Activated CD8-positive, alpha-beta memory T cell treated with anti-CD3 and anti-CD28 coated beads for 36 hours (primary cell): ENCODE measurements at regions not wholly inside any gene's neighbourhood (a gene's known extent, or its start where the extent isn't known, plus 50 kb on each side); places are given as distances from the start of the nearest gene placed in this dataset.

ENCODE experiments used
- CTCF ChIA-PET: fragments of 350-600 bp; sonication (Branson Sonifier 250); formaldehyde crosslinking; loops from one replicate; lab custom pipeline; 2021; ENCODE audit warnings: antibody characterized with exemption; lab: Charles Lee
- POLR2A ChIA-PET: fragments of 350-600 bp; sonication (Branson Sonifier 250); formaldehyde crosslinking; loops from one replicate; lab custom pipeline; 2021; ENCODE audit warnings: antibody characterized with exemption; lab: Charles Lee

- ChIA-PET POLR2A (no interaction called here), CTCF (no interaction called here)
These were observed 102.7 kb upstream of the CARMIL1 start for GRCh38 chr6:25176466-25176865.

GRCh38 chr6:25177500-25178028, 101.6 kb upstream of the CARMIL1 start:
- ChIA-PET CTCF (no interaction called here), POLR2A (no interaction called here)

GRCh38 chr6:25178336-25179035, 100.7 kb upstream of the CARMIL1 start:
- CTCF ChIA-PET = interaction anchor here (1.4 kb wide), 1 partner anchor 16 kb away, joined by 4 read pairs; no protein-coding TSS in a partner anchor
- POLR2A ChIA-PET = interaction anchor here (1.1 kb wide), 1 partner anchor 40 kb away, joined by 7 read pairs; no protein-coding TSS in a partner anchor

GRCh38 chr6:25179051-25179778, 100.0 kb upstream of the CARMIL1 start:
- POLR2A ChIA-PET = interaction anchor here (1.1 kb wide), 1 partner anchor 41 kb away, joined by 7 read pairs; no protein-coding TSS in a partner anchor

GRCh38 chr6:25180630-25181349, 98.4 kb upstream of the CARMIL1 start:
- POLR2A ChIA-PET = no interaction called here

More at GRCh38 chr6:25179051-25179778, 100.0 kb upstream of the CARMIL1 start:
- CTCF ChIA-PET = interaction anchor here (1.4 kb wide), 1 partner anchor 15 kb away, joined by 4 read pairs; no protein-coding TSS in a partner anchor

GRCh38 chr6:25181350-25181724, 97.8 kb upstream of the CARMIL1 start:
- POLR2A ChIA-PET = no interaction called here
- CTCF ChIA-PET = no interaction called here

More at GRCh38 chr6:25180630-25181349, 98.4 kb upstream of the CARMIL1 start:
- CTCF ChIA-PET = interaction anchor here (0.6 kb wide), 1 partner anchor 376 kb away, joined by 3 read pairs; no protein-coding TSS in a partner anchor

GRCh38 chr6:25181923-25182322, 97.3 kb upstream of the CARMIL1 start:
- POLR2A ChIA-PET = interaction anchor here (0.6 kb wide), 1 partner anchor 55 kb away, joined by 11 read pairs; no protein-coding TSS in a partner anchor

GRCh38 chr6:25186919-25187318, 92.3 kb upstream of the CARMIL1 start:
- CTCF ChIA-PET = no interaction called here
- POLR2A ChIA-PET = interaction anchor here (1.0 kb wide), 1 partner anchor 49 kb away, joined by 3 read pairs; no protein-coding TSS in a partner anchor

More at GRCh38 chr6:25181923-25182322, 97.3 kb upstream of the CARMIL1 start:
- CTCF ChIA-PET = no interaction called here

GRCh38 chr6:25188232-25188631, 90.9 kb upstream of the CARMIL1 start:
- POLR2A ChIA-PET = no interaction called here
- CTCF ChIA-PET = no interaction called here

GRCh38 chr6:25192590-25193459, 86.3 kb upstream of the CARMIL1 start:
- CTCF ChIA-PET = interaction anchor here (1.1 kb wide), 1 partner anchor 53 kb away, joined by 3 read pairs; no protein-coding TSS in a partner anchor
- POLR2A ChIA-PET = interaction anchor here (0.7 kb wide), 1 partner anchor 85 kb away, joined by 11 read pairs; no protein-coding TSS in a partner anchor

GRCh38 chr6:25193460-25194171, 85.6 kb upstream of the CARMIL1 start:
- ChIA-PET CTCF (interaction anchor here (1.1 kb wide), 1 partner anchor 54 kb away, joined by 3 read pairs; no protein-coding TSS in a partner anchor), POLR2A (interaction anchor here (0.7 kb wide), 1 partner anchor 86 kb away, joined by 11 read pairs; no protein-coding TSS in a partner anchor)

GRCh38 chr6:25194172-25194678, 84.9 kb upstream of the CARMIL1 start:
- ChIA-PET CTCF (interaction anchor here (1.0 kb wide), 1 partner anchor 16 kb away, joined by 4 read pairs; no protein-coding TSS in a partner anchor), POLR2A (no interaction called here)

GRCh38 chr6:25196464-25196863, 82.7 kb upstream of the CARMIL1 start:
- CTCF ChIA-PET = no interaction called here
- POLR2A ChIA-PET = no interaction called here

GRCh38 chr6:25197111-25197510, 82.1 kb upstream of the CARMIL1 start:
- POLR2A ChIA-PET = no interaction called here
- CTCF ChIA-PET = no interaction called here

- ChIA-PET POLR2A (no interaction called here), CTCF (no interaction called here)
These were observed 79.6 kb upstream of the CARMIL1 start for GRCh38 chr6:25199544-25199943.

GRCh38 chr6:25202504-25202903, 76.7 kb upstream of the CARMIL1 start:
- CTCF ChIA-PET = no interaction called here

GRCh38 chr6:25205629-25206028, 73.5 kb upstream of the CARMIL1 start:
- POLR2A ChIA-PET = no interaction called here
- CTCF ChIA-PET = interaction anchor here (0.5 kb wide), 1 partner anchor 272 kb away, joined by 3 read pairs; no protein-coding TSS in a partner anchor

More at GRCh38 chr6:25202504-25202903, 76.7 kb upstream of the CARMIL1 start:
- POLR2A ChIA-PET = no interaction called here
